ENCODE measurements at regions not wholly inside any gene's neighbourhood (a gene's known extent, or its start where the extent isn't known, plus 50 kb on each side); places are given as distances from the start of the nearest gene placed in this dataset.

- TF ChIP-seq CTCF (IDR thresholded peaks at IDR 0.05) (no peak), POLR2A (IDR thresholded peaks at IDR 0.05) (no peak)
Measured at GRCh38 chr10:28468707-28469483, 64.0 kb upstream of the WAC start.
